Activated CD8-positive, alpha-beta memory T cell treated with anti-CD3 and anti-CD28 coated beads, Interleukin-2, amount 50 U/mL, for 24 hours (primary cell): ENCODE measurements at regions not wholly inside any gene's neighbourhood (a gene's known extent, or its start where the extent isn't known, plus 50 kb on each side); places are given as distances from the start of the nearest gene placed in this dataset.

Experiments used
- DNase-seq: peaks from one replicate; pipeline ENCODE4 v3.0.0-alpha.2; 2020; ENCODE audit errors: extremely low read depth

DNA sequence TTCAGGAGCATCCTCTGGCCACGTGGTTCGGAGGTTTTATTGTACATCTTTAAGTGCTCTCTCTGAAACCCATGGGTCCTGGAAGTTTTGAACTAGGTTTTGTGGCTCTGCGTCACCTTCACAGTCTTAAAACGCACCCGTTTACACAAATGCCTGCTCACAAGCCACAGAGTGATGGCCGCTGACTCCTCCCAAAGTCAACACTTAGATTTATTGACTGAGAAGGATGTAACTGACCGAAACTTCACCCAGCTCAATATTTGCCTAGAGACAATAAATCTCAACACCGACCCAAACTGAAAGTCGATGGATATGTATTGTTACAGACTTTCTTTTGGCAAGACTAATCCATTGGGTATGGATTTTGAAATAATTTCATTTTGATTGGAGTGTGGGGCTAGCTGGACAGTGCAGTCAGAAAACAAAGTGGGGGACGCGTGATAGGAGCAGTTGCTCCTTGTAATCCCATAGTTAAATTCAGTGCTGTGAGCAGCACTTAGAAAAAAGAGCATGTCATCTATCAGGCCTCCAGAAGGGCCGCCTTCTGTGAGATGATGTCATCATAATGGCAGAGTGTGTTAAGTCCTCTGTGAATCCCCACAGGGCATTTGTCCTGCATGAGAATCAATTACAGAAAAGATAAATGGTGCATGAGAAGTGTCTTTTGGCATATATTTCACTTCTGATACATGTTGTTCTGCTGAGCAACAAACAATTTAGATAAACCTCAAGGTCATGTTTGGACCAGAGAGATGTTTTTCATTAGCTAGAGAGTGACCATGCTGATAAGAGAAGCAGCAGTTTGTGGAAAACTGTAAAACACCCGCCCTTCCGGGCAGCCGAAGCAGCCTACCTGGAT lies 183.7 kb downstream of the INO80D start:
- no peak for DNase-seq

DNA sequence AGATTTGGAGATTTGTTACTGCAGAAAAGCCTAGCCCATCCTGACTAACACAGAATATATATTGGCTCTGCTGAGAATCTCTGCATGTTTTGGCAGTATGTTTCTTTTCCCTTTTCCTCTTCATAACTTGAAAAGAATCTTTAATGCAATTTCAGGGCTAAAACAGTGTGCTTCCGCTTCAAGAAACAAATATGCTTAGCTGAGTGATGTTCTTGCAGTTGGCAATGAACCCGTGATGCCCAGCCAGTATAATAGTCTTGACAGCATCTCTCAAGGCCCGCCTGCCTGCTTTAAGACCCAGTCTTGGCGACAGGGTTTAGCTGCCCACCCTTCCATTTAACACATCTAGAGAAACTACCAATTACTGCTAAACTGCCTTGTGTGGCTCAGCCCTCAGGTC lies 184.5 kb downstream of the INO80D start:
- no peak for DNase-seq

DNA sequence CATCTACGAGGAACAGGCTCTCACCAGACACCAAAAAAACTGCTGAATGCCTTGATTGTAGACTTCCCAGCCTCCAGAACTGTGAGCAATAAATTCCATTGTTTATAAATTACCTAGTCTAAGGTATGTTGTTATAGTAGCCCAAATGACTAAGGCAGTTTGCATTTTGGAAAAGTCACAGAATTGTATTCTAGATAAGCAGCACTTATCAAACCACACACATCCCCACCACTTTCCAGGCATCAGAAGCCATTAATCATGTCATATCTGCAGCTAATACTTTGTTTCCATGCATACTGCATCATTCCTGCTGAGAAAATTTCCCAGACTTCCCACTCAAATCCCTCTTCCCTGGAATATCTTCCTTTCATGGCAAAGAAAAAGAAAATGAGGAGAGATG lies 187.2 kb downstream of the INO80D start:
- DNase-seq = no peak

DNA sequence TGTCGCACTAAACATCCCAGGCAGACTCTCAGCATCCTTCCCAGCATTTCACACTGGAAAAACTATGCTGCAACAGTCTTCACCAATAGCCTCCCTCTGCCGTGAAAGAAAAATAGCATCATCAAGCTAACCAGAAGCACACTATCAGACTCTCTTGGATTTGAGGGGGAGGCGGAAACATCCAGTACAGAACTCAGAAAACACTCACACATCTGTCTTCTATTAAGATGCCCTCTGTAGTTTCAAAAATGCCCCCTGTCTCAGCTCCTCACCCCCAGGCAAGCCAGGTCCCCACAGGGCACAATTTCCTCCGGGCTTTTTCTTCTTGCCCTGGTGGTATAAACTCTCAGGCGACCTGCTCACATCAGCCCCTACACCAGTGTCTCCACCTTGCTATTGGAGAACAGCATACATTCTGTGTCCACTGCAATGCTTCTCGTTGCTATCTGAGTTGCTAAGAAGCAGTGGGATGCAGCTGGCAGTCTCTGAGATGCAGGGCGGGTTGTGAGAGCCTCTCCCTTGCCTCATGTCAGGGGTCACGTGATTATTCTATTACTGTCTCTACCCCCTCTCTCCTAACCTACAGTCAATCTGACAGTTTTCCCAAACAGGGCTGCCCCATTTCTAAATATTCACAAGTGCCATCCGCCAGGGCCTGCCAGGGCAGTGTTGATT lies 189.9 kb downstream of the INO80D start:
- DNase-seq = no peak

DNA sequence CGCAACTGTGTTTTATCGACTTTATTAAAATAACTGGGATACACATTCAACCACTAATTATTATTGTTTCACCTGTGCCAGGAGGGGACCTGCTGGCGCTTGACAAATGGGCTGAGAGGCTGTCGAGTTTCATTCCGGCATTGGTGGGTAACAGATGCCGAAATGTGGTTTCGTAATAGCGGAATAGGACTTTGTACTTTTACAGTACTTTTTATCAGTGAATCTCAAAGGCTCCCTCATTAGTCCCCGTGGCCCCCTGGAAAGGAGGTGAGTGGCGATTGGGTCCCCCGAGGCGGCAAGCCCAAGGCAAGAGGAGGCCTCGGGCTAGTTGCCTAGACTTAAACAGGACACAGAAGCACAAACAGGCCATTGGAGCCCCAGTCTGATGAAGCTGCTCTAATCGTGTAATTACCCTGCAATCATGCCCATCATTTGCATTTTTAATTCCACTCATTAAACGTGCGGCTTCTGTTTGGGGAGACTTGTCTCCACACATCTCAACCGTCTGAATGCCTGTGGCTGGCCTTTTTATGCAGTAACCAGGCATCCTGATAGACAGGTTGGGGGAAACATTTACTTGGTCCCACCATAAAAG lies 193.2 kb downstream of the INO80D start:
- no peak for DNase-seq

DNA sequence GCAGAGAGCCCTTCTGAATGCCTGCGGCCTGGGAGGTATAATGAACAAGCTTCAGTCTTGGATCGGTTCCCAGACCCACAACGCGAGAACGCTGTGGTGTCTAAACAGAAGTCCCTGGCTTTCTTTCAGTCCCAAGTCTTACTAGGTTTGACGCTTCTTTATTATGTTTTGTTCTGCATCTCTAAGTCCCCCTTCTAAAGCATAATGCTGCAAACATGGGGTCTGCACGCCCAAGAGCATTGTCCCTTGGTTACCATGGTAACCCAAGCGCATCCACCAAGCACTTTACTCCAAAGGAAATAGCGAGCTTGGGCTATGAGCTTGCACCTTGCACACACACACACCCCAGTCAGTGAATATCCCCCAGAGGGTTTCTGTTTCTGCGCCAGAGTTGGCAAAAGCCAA lies 193.7 kb downstream of the INO80D start:
- DNase-seq = no peak

DNA sequence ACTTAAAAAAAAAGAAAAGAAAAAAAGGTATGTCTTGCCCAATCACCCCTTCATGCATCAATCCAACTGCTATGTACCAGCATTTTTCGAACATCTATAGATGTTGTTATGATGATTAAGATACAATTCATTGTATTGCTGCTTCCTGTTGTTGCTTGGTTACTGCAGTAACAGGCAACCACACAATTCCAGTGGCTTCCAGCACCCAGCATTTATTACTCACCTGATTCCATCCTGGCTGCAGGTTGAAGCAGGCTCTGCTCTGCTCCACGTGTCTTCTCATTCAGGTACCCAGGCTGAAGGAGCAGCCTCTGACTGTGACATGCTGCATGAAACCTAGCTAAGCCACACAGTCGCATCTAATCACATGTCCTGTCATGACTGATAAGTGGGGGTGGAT lies 196.9 kb downstream of the INO80D start:
- DNase-seq = no peak

DNA sequence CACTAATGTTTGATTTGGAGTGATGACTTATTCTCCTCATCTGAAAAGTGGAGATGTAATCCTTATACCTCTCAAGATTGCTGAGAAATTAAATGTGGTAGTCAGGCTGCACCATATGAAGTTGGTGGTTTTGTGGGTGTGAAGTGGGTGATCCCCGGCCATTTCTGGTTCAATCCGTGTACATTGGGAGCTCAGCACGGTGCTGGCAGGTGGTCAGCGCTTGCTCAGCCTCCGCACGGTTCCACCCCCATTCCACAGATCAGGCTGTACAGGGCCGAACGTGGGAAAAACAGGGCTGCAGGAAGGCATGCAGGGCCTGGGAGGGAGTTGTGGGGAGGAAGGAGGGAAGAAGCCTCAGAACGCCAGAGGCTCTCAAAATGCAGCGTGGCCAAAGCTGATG lies 198.3 kb downstream of the INO80D start:
- no peak for DNase-seq

DNA sequence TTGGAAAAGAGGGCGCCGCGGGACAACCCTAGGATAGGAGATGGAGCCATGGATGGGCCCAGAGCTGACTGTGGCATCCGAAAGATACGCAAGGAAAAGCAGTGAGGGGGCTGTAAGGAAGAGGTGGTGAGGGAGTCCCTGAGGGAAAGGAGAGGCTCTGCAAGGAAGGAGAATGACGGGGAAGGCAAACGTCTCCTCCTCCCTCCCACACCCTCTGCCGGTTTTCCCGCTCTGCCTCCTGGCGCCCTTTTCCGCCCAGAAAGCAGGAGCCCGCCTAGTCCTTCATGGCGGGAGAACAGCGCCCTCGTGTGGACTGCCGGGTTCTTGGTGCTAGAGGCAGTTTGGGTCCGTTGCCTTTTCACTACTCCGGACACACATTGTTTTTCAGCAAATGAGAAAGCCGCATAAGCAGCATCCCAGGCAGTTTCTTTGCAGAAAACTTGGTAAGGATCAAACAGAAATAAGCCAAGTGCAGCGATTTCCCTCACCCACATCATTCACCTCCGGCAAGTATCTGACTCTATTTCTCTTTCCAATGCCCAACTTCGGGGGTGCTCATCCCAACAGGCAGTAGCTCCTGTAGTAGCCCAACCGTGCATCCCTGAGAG lies 200.4 kb downstream of the INO80D start:
- peak; percentile 19 for DNase-seq

DNA sequence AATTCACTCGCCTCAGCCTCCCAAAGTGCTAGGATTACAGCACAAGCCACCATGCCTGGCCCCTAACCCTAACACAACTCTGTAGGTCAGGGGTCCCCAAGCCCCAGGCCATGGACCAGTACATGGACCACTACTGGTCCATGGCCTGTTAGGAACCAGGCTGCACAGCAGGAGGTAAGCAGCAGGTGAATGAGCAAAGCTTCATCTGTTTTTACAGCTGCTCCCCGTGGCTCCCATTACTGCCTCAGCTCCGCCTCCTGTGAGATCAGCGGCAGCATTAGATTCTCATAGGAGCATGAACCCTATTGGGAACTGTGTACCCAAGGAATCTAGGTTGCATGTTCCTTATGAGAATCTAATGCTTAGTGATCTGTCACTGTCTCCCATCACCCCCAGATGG lies 201.7 kb downstream of the NRP2 start:
- no peak for DNase-seq

DNA sequence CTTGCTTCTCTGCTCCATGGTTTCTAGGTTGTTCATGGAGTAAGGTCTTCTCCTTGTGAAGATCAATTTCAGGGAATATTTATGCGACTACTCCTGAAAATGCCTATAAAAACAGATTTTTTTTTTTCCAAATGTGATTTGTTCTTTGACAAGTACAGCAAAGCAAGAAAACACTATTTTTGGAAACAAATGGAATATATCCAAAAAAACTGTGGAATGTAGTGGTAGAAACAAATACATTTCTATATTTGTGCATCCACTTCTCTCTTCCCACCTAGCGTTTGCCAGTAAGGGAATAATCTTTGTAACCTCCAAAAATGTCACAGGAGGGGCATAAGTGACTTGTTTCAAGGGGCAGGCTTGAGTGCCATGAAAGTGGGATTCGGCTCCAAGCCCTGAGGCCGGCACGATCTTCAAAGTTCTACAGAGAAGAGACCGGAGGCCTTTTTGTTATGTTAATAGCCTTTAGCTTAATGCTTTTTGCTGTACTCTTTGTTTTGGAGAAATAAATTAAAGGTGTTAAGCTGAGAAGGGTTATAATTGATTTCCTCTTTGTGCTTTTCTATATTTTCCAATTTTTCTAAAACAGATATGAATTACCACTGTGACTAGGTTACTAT lies 200.6 kb downstream of the NRP2 start:
- DNase-seq = no peak

DNA sequence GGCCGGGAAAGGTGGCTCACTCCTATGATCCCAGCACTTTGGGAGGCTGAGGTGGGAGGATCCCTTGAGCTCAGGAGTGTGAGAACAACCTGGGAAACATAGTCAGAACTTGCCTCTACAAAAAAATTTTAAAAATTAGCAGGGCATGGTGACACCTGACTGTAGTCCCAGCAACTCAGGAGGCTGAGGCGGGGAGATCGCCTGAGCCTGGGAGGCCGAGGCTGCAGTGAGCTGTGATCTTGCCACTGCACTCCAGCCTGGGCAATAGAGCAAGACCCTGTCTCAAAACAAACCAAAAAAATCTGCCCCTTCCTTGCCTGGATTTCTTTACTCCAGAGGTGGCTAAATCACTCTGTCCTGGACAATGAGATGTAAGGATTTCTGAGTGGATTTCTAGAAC lies 197.7 kb downstream of the NRP2 start:
- DNase-seq = no peak

DNA sequence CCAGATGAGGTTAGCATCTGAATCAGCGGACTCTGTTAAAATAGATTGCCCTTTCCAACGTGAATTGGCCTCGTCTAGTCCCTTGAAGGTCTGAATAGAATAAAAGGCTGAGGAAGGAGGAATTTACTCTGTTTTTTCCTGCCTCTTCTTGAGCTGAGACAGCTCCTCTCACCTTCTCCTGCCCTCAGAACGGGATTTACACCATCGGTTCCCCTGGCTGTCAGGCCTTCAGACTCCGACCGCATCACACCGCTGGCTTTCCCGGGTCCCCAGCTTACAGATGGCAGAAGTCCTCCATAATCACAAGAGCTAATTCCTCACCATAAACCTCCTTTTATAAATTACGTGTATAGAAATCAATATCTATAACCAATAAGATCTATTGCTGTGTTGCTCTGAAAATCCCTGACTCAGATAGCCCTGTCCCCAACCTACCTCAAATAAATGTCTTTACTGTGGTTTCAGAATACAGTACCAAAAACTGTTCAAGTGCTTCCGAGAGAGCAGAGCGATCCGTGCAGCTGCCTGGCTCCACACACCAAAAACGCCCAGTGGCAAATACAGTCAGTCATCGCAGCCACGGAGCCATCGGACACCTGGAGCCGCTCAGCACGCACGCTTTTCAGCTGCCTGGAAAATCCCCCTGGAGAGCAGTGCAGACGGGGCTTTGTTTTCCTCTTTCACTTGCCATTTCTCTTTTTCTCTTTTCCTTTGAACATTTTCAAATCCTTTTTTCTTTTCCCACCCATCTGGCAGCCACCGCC lies 196.9 kb downstream of the NRP2 start:
- DNase-seq = no peak

DNA sequence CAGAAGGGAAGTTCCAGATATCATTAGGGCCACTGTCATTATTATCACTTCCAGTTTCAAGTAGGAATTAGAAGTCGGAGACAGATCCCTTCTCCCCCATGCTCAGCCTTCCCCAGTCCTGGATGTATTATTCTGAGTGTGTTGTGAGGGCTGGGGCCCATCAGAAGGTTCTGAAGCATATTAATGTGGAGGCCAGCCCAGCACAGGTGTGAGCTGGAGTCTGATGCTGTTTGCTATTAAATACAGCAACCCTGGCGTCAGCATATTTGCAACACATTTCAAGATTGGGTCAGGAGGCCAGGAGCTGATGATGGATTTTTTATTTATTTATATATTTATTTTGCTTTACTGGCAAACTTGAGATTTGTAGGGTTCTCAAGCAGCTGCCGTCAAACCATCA lies 195.2 kb downstream of the NRP2 start:
- no peak for DNase-seq

DNA sequence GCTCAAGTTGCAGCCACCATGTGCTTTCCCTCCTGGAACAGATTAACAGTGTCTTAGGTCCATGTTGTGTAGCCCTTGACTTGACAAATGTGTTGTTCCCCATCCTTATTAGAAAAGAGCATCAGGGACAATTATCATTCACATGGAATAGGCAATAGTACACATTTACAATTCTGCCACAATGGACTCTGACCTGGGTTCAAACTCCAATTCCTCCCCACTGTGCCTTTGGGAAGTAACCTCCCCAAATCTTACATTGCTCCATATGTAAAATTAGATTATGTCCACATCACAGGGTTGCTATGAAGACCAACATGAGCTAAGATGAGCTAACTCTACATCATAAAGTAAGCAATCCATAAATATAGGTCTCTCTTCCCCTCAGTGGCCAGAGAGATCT lies 193.8 kb downstream of the NRP2 start:
- DNase-seq = no peak

DNA sequence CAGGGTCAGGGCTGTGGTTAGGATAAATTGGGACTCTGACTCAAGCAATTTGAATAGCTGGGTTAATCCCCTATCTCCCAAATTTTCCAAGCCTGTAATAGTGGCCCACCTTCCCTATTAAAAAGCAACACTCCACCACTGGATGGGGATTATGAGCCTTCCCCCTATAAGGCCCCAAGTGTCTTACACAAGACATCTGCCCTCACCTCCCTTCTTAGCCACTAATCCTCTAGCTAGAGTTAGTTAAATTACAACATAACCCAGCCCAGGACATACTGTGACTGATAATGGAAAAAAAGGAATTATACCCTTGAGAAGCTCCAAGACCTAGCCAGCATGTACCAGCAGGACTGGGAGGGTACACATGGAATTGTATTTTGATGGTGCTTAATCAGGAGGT lies 190.4 kb downstream of the NRP2 start:
- no peak for DNase-seq

DNA sequence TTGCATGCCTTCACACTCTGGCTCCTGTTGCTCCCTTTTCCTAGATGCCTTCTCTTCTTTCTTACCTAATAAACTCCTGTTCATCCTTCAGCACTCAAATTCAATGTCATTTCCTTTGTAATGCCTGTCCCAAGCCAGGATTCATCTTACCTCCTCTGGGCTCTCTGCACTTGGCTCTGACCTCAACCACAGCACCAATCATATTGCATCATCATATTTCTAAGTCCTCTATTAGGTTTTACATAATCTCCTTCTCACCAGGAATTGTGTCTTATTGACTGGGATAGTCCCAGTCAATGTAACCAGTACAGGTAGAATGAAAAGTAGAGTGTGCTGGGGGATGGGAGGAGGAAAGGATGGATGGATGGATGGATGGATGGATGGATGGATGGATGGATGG lies 187.1 kb downstream of the NRP2 start:
- DNase-seq = no peak

DNA sequence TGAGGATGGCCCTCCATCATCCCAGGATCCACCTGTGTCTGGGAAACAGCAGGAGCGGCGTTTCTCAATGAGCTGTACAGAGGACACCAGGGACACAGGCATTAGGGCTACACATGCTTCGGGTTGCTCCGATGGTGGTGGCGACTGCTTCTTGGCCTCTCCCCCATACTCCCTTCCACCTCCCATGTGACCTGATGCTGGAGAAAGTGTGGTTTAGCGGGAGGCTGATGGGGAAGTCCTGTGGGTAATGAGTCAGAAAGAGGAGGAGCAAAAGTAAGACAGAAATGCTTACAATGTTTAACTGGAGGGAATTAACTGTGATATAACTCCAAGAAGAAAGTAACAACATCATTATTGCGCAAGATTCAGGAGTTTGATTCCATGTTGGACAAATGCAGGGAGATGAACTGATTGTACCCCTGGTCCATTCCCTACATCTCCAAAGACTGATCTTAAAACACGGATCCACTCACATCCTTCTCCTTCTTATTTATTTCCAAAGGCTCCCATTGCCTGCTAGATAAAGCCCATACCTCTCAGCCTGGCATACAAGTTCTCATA lies 186.6 kb downstream of the NRP2 start:
- no peak for DNase-seq

DNA sequence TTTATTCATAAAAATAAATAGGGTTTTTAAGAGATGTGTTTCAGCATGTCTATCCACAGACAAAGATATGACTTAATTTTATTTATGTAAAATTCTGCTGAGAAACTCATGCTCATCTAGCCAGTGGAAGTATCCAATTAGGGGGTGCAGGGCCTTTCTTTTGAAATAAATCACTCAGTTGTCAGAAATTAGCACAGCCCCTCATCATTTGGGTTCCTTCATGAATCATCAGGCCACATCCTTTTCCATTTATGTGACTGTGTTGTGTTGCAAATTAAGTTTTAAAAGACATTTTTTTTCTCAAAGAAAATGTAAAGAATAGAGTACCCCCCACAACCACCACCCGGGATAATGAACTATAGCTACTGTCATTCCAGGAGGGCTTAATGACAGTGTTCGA lies 185.8 kb downstream of the NRP2 start:
- DNase-seq = no peak

DNA sequence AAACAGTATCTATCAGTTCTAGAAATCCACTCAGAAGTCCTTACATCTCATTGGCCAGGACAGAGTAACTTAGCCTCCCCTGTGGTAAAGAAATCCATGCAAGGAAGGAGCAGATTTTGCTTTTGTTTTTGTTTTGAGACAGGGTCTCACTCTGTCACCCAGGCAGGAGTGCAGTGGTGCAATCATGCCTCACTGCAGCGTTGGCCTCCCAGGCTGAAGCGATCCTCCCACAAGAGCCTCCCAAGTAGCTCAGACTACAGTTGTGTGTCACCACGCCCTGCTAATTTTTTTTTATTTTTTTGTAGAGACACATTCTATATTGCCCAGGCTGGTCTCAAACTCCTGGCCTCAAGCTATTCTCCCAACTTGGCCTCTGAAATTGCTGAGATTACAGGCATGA lies 185.1 kb downstream of the NRP2 start:
- no peak for DNase-seq

DNA sequence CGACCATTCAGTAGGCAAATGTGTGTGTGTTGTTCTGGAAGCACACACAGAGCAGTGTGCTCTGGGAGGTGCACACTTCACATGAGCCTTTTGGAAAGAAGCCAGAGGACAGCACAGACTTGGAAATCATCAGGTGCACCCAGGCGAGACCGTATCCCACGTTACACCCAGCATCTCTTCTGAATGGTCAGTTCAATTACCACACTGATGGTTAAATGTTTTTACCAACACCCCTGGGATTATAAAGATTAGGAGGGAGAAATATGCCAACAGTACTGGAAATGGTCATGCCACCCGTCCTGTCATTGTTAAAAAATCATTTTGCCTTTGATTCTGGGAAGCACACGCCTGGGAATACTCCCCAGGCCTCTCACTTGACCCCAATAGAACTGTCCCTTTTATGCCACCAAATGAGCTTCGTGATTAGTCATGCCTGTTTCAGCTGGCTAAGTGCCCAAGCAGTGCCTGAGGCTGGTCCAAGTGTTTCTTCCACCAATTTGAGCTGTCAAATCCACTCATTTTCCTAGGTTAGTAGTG lies 183.7 kb downstream of the NRP2 start:
- no peak for DNase-seq
